Astrocyte of the hippocampus (primary cell): ENCODE measurements at regions not wholly inside any gene's neighbourhood (a gene's known extent, or its start where the extent isn't known, plus 50 kb on each side); places are given as distances from the start of the nearest gene placed in this dataset.
A peak's percentile ranks its signal among the peaks of the same experiment; 100 is the strongest.

ENCODE experiments used
- DNase-seq: peaks from one replicate; pipeline ENCODE4 v3.0.0; 2011; ENCODE audit warnings: low read depth, low spot score

GRCh38 chr3:1823867-1824266 is 274.8 kb upstream of the CNTN4 start:
- DNase-seq = no peak

GRCh38 chr3:1824359-1824758 is 274.3 kb upstream of the CNTN4 start:
- DNase-seq = no peak

DNA sequence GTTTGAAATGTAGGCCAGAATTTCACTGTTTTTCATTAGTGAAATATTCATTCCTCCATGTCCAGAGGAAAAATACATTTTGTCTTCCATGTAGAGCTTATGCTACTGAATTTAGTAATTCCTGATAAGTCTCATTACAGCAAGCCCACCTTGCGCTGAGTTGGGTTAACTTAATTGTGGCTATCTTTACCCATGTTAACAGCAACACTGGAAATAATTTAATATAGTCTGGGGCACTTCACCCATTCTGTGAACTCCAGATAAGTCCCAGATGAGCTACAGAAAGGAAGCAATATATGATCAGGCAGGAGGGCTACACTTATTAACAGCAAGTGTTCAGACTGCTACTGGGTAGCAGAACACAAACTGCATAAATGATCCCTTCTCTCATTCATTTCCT is 270.1 kb upstream of the CNTN4 start:
- no peak for DNase-seq

DNA sequence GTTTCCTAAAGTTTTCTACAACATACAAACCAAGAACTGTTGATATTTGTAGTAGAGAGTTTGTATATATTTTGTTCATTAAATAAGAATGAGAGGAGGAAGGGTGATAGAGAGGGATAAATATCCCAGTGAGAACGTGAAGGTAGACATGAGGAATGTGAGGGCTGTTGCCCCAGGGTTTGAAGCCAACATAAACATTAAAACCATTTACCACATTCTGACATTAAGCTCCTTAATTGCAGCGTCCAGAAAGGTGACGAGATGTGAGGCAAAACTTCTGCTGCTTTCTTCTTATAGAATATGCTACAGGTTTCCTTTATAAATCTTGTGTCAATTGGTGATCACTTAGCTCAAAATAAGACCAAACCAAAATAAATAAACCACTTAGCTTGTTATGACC is 267.8 kb upstream of the CNTN4 start:
- no peak for DNase-seq

GRCh38 chr3:1832395-1832794 is 266.3 kb upstream of the CNTN4 start:
- no peak for DNase-seq

DNA sequence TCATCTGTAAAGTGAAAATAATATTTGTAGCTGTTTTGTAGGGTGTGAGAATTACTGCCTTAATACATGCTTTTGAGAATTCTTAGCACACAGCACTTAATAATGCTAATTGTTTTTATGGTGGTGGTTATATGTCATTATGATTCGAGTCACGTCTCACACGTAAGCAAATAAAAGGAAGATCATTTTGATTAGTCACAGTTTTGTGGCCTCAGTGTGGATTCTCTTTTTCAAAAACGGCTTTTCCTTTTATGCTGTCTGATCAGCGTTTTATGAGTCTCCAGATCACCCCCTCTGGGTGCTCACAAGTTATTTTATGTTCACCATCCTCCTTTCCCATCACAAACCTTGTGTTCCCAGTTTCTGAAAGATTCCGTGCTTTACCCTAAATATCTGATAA is 255.6 kb upstream of the CNTN4 start:
- no peak for DNase-seq

DNA sequence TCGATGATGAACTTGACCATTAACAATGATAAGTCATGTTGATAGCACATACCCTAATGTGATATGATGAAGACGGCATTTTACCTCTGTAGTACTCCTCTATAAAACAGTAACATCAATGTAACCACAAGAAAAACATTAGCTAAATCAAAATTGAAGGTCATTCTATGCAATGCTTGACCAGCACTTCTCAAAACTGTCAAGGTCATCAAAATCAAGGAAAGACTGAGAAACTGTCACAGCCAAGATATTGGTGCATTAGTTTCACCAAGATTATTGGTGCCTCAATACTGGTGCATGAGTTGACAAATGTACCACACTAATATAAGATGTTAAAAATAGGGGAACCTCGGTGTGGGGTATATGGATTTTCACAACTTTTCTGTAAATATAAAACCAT is 251.1 kb upstream of the CNTN4 start:
- DNase-seq = no peak

- no peak for DNase-seq
Observed at GRCh38 chr3:1848935-1849334, 249.7 kb upstream of the CNTN4 start.

GRCh38 chr3:1852950-1853349 is 245.7 kb upstream of the CNTN4 start:
- no peak for DNase-seq

DNA sequence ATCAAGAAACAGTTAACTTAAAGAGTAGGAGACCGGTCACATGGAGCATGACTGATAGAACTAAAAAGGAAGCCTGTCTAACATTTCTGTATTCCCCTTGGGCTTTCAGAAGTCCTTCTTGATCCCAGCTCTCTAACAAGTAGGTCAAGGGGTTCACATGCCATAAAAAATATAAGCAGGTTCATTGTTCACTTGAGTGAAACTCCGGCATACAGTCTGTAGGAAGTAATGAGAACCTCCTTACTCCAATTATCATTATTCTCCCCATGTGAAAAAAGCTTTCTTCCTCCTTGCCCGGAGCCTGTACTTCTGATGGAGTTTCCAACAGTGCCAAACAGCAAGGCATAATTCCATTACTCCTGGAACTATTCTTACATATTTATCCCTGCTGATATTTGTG is 242.8 kb upstream of the CNTN4 start:
- DNase-seq = no peak

DNA sequence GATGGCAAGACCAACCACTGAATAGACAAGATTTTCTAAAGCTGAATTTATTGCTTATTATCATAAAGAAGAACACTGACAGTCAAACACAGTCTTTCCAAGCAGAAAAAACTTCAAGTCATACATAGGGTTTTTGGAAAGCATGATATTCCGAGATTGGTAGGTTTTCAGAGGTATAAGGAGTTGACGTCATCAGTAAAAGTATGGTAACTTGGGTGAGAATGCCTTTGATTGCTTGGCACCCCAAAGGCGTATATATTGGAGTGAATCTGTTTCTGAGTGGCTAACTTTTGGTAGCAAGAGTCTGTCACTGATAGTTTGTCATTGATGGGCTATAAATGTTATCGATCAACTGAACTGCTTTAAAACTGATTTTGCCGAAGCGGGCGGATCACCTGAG is 227.9 kb upstream of the CNTN4 start:
- DNase-seq = no peak

DNA sequence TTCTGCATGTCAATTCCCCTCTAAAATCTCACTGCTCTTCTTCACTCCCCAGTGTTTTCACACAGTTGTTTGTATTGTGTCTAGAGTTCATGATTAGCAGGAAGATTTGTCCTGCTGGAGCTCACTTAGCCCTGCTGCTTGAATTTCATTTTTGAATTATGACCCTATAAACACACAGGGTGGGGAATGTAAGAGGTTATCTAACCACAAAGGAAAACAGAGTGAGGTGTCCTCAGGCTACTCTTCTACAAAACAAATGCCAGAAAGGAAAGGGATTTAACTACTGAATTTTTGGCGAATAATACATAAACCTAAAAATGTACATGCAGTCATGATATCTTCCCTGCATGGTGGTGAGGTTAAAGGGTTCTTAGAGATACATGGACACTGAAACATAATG is 215.1 kb upstream of the CNTN4 start:
- DNase-seq = no peak

DNA sequence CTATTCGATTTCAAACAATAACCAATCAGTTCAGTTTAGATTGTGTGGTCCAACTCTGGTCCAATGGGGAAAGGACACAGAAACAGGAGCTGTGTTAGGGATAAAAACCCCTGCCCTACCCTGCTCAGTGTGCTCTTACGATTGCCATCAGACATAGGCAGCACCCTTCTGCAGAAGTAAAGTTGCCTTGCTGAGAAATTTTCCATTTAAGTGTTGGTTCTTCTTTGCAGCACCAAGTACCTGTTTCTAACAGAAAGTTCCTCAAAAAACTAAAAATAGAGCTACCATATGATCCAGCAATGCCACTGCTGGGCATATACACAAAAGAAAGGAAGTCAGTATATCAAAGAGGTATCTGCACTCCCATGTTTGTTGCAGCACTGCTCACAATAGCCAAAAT is 206.2 kb upstream of the CNTN4 start:
- DNase-seq = no peak

DNA sequence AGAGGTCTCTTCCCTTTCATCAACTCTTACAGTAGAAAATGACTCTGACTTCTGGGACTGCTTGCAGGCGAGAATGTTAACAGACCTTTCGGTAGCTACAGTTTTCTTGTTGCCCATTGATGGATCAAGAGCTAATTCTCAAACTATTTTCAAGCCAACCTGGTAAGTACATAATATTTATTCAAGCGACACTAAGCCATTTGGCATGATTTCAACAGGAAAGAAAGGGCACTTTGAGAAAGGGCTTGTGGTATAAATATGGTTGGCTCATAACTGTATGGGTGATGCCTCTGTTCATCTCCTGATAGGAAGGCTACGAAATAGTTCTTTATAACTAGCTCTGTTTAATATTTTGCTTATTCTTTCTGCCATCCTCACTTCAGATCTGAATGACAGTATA is 196.2 kb upstream of the CNTN4 start:
- DNase-seq = no peak

GRCh38 chr3:1903111-1903510 is 195.6 kb upstream of the CNTN4 start:
- DNase-seq = no peak

DNA sequence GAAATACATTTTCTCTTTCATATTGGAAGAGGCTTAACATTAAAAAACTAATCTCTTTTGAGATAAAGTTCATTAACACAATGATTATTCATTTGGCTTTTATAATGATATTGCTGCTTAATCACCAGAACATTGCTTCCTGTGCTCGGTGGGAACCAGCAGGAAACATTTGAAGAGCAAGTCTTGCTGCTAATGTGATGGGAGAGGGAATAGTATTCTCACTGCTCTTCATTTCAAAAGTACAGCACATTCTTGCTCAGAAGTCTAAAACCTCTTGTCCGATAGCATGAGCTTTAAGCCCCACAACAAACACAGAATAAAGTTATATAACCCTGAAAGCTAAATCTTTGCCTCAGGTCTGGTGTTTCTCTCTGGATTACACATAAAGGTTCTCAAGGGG is 190.8 kb upstream of the CNTN4 start:
- DNase-seq = no peak

- no peak for DNase-seq
Observed at GRCh38 chr3:1908651-1909445, 189.8 kb upstream of the CNTN4 start.

GRCh38 chr3:1910322-1910721 is 188.3 kb upstream of the CNTN4 start:
- DNase-seq = no peak

DNA sequence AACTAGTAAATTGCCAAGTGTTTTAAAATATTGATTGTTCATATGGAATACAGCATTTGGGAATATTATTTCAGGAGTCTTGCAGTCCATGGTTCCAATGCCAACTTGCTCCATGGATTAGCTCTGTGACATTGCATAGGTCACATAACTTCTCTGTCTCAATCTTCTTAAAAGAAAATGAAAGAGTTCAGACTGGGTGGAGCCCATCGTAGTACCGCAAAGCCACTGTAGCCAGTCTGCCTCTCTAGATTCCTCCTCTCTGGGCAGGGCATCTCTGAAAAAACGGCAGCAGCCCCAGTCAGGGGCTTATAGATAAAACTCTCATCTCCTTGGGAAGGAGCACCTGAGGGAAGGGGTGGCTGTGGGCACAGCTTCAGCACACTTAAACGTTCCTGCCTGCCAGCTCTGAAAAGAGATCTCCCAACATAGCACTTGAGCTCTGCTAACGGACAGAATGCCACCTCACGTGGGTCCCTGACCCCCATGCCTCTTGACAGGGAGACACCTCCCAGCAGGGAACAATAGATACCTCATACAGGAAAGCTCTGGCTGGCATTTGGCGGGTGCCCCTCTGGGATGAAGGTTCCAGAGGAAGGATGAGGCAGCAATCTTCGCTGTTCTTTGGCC is 168.8 kb upstream of the CNTN4 start:
- DNase-seq = no peak

GRCh38 chr3:1938975-1939374 is 159.7 kb upstream of the CNTN4 start:
- no peak for DNase-seq

- DNase-seq = peak; percentile 1
Observed at GRCh38 chr3:1942781-1943180, 155.9 kb upstream of the CNTN4 start.

DNA sequence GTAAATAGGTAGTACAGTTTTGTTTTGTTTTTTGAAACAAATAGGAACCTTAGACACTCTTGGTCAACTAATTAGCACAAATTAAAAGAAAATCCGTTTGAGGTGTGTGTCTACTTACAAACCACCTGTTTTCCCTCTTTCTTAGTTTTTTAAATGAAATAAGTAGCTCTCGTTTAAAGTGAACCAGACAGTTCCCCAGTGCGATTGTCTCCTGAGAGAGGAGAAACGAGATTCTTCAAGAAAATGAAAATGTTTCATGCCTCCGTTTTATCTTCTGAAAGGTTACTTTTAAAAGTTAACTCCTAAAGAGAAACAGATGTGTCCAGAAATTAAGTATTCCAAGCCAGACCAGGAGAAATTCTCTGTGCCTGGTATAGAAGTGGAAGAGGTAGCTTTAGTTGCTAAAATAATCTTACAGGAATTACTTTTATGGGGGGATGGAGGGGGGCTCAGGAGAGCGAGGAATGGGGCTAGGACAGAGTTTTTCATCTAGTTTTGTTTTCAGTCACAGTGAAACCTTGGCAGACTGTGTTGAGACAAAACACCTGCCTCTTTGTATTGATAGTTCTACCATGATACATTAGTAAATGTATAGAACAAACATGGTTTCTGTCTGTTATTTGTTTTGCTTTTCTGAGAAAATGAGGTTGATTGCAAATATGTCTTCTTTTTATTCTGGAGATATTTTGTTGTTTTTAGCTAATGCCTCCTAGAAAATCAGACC is 155.1 kb upstream of the CNTN4 start:
- no peak for DNase-seq

DNA sequence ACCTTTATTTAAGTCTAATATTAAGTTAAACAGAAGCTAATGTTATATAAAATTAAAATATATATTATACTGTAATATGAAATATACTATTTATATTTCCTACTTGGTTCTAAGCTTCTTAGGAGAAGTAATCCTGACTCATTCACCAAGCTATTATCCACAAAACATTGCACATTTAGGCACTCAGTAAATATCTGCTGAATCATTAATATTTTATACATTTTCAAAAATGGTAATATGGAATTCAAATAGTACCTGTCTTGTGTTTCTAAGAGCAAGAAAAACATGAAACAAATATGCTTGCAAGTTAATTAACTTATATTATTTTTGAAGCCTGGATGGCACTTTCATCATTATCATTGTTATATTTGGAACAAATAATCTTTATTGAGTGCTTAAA is 153.0 kb upstream of the CNTN4 start:
- DNase-seq = no peak
